Ishikawa (cell line): ENCODE measurements at regions not wholly inside any gene's neighbourhood (a gene's known extent, or its start where the extent isn't known, plus 50 kb on each side); places are given as distances from the start of the nearest gene placed in this dataset.

ENCODE experiments used
- EP300 ChIP-seq: IDR thresholded peaks from 2 replicates; pipeline ENCODE4 v1.6.1; 2012; ENCODE audit warnings: borderline replicate concordance
- YY1 ChIP-seq: IDR thresholded peaks from 2 replicates; pipeline ENCODE4 v1.6.1; 2012; ENCODE audit warnings: low read depth
- TF ChIP-seq, protein P1 (sequence below): IDR thresholded peaks from 2 replicates; pipeline ENCODE4 v1.6.1; 2012
- TF ChIP-seq, protein P2 (sequence below): IDR thresholded peaks from 2 replicates; pipeline ENCODE4 v1.6.1; 2012
- TF ChIP-seq, protein P3 (sequence below): IDR thresholded peaks from 2 replicates; pipeline ENCODE4 v1.6.1; 2012; ENCODE audit warnings: low read depth, mild to moderate bottlenecking

DNA sequence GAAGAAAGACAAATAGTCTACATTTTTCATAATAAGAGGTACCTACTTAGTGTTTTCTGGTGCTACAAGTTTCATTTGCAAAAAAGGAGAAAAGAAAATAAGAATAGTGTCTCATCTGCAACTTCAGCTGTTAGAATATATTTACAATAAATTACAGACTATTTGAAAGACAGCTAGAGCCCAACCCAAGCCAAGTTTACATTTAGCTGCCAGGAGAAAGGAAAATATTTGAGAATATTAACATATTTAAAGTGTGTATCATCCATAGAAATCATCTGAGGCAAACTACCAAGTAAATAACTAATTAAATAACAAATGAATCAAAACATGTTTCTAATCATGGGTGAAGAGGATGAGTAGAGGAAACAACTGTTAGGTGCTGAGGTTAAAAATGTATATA is 209.2 kb upstream of the ZSWIM2 start:
- TF ChIP-seq, protein P1, sequence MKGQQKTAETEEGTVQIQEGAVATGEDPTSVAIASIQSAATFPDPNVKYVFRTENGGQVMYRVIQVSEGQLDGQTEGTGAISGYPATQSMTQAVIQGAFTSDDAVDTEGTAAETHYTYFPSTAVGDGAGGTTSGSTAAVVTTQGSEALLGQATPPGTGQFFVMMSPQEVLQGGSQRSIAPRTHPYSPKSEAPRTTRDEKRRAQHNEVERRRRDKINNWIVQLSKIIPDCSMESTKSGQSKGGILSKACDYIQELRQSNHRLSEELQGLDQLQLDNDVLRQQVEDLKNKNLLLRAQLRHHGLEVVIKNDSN = no peak
- no peak for TF ChIP-seq EP300
- no peak for TF ChIP-seq YY1
- TF ChIP-seq, protein P2, sequence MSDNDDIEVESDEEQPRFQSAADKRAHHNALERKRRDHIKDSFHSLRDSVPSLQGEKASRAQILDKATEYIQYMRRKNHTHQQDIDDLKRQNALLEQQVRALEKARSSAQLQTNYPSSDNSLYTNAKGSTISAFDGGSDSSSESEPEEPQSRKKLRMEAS = no peak
- TF ChIP-seq, protein P3, sequence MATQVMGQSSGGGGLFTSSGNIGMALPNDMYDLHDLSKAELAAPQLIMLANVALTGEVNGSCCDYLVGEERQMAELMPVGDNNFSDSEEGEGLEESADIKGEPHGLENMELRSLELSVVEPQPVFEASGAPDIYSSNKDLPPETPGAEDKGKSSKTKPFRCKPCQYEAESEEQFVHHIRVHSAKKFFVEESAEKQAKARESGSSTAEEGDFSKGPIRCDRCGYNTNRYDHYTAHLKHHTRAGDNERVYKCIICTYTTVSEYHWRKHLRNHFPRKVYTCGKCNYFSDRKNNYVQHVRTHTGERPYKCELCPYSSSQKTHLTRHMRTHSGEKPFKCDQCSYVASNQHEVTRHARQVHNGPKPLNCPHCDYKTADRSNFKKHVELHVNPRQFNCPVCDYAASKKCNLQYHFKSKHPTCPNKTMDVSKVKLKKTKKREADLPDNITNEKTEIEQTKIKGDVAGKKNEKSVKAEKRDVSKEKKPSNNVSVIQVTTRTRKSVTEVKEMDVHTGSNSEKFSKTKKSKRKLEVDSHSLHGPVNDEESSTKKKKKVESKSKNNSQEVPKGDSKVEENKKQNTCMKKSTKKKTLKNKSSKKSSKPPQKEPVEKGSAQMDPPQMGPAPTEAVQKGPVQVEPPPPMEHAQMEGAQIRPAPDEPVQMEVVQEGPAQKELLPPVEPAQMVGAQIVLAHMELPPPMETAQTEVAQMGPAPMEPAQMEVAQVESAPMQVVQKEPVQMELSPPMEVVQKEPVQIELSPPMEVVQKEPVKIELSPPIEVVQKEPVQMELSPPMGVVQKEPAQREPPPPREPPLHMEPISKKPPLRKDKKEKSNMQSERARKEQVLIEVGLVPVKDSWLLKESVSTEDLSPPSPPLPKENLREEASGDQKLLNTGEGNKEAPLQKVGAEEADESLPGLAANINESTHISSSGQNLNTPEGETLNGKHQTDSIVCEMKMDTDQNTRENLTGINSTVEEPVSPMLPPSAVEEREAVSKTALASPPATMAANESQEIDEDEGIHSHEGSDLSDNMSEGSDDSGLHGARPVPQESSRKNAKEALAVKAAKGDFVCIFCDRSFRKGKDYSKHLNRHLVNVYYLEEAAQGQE = no peak
